Activated T-cell treated with anti-CD3 and anti-CD28 coated beads, Interleukin-2, amount 50 U/mL, for 72 hours (primary cell): ENCODE measurements at regions not wholly inside any gene's neighbourhood (a gene's known extent, or its start where the extent isn't known, plus 50 kb on each side); places are given as distances from the start of the nearest gene placed in this dataset.
"Not testable (repeated sequence)": the region's sequence is repeated elsewhere in the genome, so short reads cannot be mapped to it uniquely, and the experiment has no call there.

Experiments used
- ATAC-seq, 2 donors: fragments of 150-1000 bp; cut with Tn5 transposase; replicated peaks in 1 of 2; 2 replicates each; pipeline ENCODE4 v1.10.0; 2021; ENCODE audit warnings: moderate library complexity in 2 of 2, mild to moderate bottlenecking in 1 of 2
- DNase-seq, 2 donors: peaks; one replicate each; pipeline ENCODE4 v3.0.0; 2021 to 2022; ENCODE audit warnings: mixed read lengths in 1 of 2
- H3K27ac Mint-ChIP-seq: one replicate; pipeline ENCODE4 v1.8.0; 2022; ENCODE audit warnings: mild to moderate bottlenecking, moderate library complexity, mixed read lengths
- H3K27me3 Mint-ChIP-seq: one replicate; pipeline ENCODE4 v1.8.0; 2022; ENCODE audit warnings: low read depth, mixed read lengths
- H3K36me3 Mint-ChIP-seq, 2 donors: one replicate each; pipeline ENCODE4 v1.8.0; 2022; ENCODE audit warnings: mixed read lengths in 2 of 2, mild to moderate bottlenecking in 1 of 2; ENCODE audit not compliant: insufficient read depth in 2 of 2
- H3K4me1 Mint-ChIP-seq: one replicate; pipeline ENCODE4 v1.8.0; 2022; ENCODE audit warnings: low read depth, mixed read lengths
- H3K4me3 Mint-ChIP-seq, 2 donors: one replicate each; pipeline ENCODE4 v1.8.0; 2022; ENCODE audit warnings: mild to moderate bottlenecking in 2 of 2, mixed read lengths in 2 of 2, moderate library complexity in 2 of 2
- H3K9me3 Mint-ChIP-seq, 2 donors: one replicate each; pipeline ENCODE4 v1.8.0; 2022; ENCODE audit warnings: mixed read lengths in 2 of 2

GRCh38 chr1:163935738-163936374 is 614.1 kb downstream of the NUF2 start:
- no peak for DNase-seq
- H3K4me3 Mint-ChIP-seq = no peak overlapping the region
- H3K36me3 Mint-ChIP-seq = no peaks in the 10 kb centered on the region
- H3K27me3 Mint-ChIP-seq = no peaks in the 10 kb centered on the region
- no peak overlapping the region for H3K27ac Mint-ChIP-seq
- no peaks in the 10 kb centered on the region for H3K4me1 Mint-ChIP-seq
- peaks cover 11 to 12% of the 10 kb centered on the region in 2 donors for H3K9me3 Mint-ChIP-seq
- no peak for ATAC-seq

- no peaks in the 10 kb centered on the region for H3K36me3 Mint-ChIP-seq
- H3K4me1 Mint-ChIP-seq = no peaks in the 10 kb centered on the region
- peaks cover 9 to 10% of the 10 kb centered on the region in 2 donors for H3K9me3 Mint-ChIP-seq
- no peaks in the 10 kb centered on the region for H3K27me3 Mint-ChIP-seq
- H3K4me3 Mint-ChIP-seq = no peak overlapping the region
- DNase-seq (no peak), ATAC-seq (no peak)
- H3K27ac Mint-ChIP-seq = no peak overlapping the region
Observed at GRCh38 chr1:163959622-163960021, 599.4 kb upstream of the PBX1 start.

GRCh38 chr1:163970151-163970550 is 588.8 kb upstream of the PBX1 start:
- no peak for DNase-seq
- no peak overlapping the region for H3K27ac Mint-ChIP-seq

GRCh38 chr1:163970699-163971098 is 588.3 kb upstream of the PBX1 start:
- no peaks in the 10 kb centered on the region for H3K4me1 Mint-ChIP-seq
- H3K4me3 Mint-ChIP-seq = no peak overlapping the region
- no peak overlapping the region for H3K27ac Mint-ChIP-seq
- no peaks in the 10 kb centered on the region for H3K36me3 Mint-ChIP-seq
- peaks cover 5 to 13% of the 10 kb centered on the region in 2 donors for H3K9me3 Mint-ChIP-seq
- DNase-seq (no peak), ATAC-seq (no peak)
- no peaks in the 10 kb centered on the region for H3K27me3 Mint-ChIP-seq

More at GRCh38 chr1:163970151-163970550, 588.8 kb upstream of the PBX1 start:
- Mint-ChIP-seq H3K27me3 (no peaks in the 10 kb centered on the region), H3K9me3 (peaks cover 5 to 14% of the 10 kb centered on the region in 2 donors), H3K36me3 (no peaks in the 10 kb centered on the region), H3K4me3 (no peak overlapping the region), H3K4me1 (no peaks in the 10 kb centered on the region)
- no peak for ATAC-seq

GRCh38 chr1:163973586-163973985 is 585.4 kb upstream of the PBX1 start:
- DNase-seq (no peak), ATAC-seq (no peak)
- H3K4me1 Mint-ChIP-seq = no peaks in the 10 kb centered on the region
- no peaks in the 10 kb centered on the region for H3K27me3 Mint-ChIP-seq
- peaks cover 2 to 4% of the 10 kb centered on the region in 2 donors for H3K36me3 Mint-ChIP-seq
- H3K4me3 Mint-ChIP-seq = no peak overlapping the region
- no peak overlapping the region for H3K27ac Mint-ChIP-seq
- H3K9me3 Mint-ChIP-seq = peaks cover 13 to 19% of the 10 kb centered on the region in 2 donors

GRCh38 chr1:163974120-163974519 is 584.9 kb upstream of the PBX1 start:
- peaks cover 2 to 4% of the 10 kb centered on the region in 2 donors for H3K36me3 Mint-ChIP-seq
- no peak overlapping the region for H3K27ac Mint-ChIP-seq
- H3K27me3 Mint-ChIP-seq = no peaks in the 10 kb centered on the region
- no peak overlapping the region for H3K4me3 Mint-ChIP-seq
- no peaks in the 10 kb centered on the region for H3K4me1 Mint-ChIP-seq
- no peak for ATAC-seq
- H3K9me3 Mint-ChIP-seq = peaks cover 13 to 19% of the 10 kb centered on the region in 2 donors
- DNase-seq = no peak

GRCh38 chr1:163980394-163980793 is 578.6 kb upstream of the PBX1 start:
- ATAC-seq = no peak
- H3K4me1 Mint-ChIP-seq = no peaks in the 10 kb centered on the region
- H3K9me3 Mint-ChIP-seq = peaks cover 14 to 19% of the 10 kb centered on the region in 2 donors
- H3K27me3 Mint-ChIP-seq = no peaks in the 10 kb centered on the region
- peaks cover 4% of the 10 kb centered on the region in 2 donors for H3K36me3 Mint-ChIP-seq
- no peak overlapping the region for H3K27ac Mint-ChIP-seq
- DNase-seq = no peak
- no peak overlapping the region for H3K4me3 Mint-ChIP-seq

GRCh38 chr1:163981500-163982030 is 577.4 kb upstream of the PBX1 start:
- Mint-ChIP-seq H3K27ac (no peak overlapping the region), H3K4me1 (no peaks in the 10 kb centered on the region), H3K27me3 (no peaks in the 10 kb centered on the region), H3K36me3 (peaks cover 4% of the 10 kb centered on the region in 2 donors), H3K9me3 (peaks cover 9 to 15% of the 10 kb centered on the region in 2 donors), H3K4me3 (no peak overlapping the region)
- DNase-seq = no peak
- ATAC-seq = no peak

- H3K4me3 Mint-ChIP-seq = no peak overlapping the region
- DNase-seq (no peak), ATAC-seq (no peak)
- no peaks in the 10 kb centered on the region for H3K27me3 Mint-ChIP-seq
- no peak overlapping the region for H3K27ac Mint-ChIP-seq
- H3K4me1 Mint-ChIP-seq = no peaks in the 10 kb centered on the region
- H3K9me3 Mint-ChIP-seq = peaks cover 3 to 8% of the 10 kb centered on the region in 2 donors
- H3K36me3 Mint-ChIP-seq = peaks cover 0 to 2% of the 10 kb centered on the region in 2 donors
Observed at GRCh38 chr1:163983097-163983496, 575.9 kb upstream of the PBX1 start.

- Mint-ChIP-seq H3K4me1 (no peaks in the 10 kb centered on the region), H3K27me3 (no peaks in the 10 kb centered on the region), H3K36me3 (no peaks in the 10 kb centered on the region), H3K4me3 (no peak overlapping the region), H3K9me3 (peaks cover 3 to 8% of the 10 kb centered on the region in 2 donors), H3K27ac (no peak overlapping the region)
- no peak for DNase-seq
- no peak for ATAC-seq
Observed at GRCh38 chr1:163985700-163986099, 573.3 kb upstream of the PBX1 start.

GRCh38 chr1:163999131-163999530 is 559.9 kb upstream of the PBX1 start:
- peaks cover 0 to 3% of the 10 kb centered on the region in 2 donors for H3K36me3 Mint-ChIP-seq
- peaks cover 19% of the 10 kb centered on the region in 2 donors for H3K9me3 Mint-ChIP-seq
- no peak overlapping the region for H3K27ac Mint-ChIP-seq
- no peak for DNase-seq
- H3K27me3 Mint-ChIP-seq = no peaks in the 10 kb centered on the region
- no peak overlapping the region for H3K4me3 Mint-ChIP-seq
- no peak for ATAC-seq
- H3K4me1 Mint-ChIP-seq = no peaks in the 10 kb centered on the region

GRCh38 chr1:164006186-164006585 is 552.8 kb upstream of the PBX1 start:
- not testable (repeated sequence) for H3K27me3 Mint-ChIP-seq, DNase-seq, H3K4me1 Mint-ChIP-seq, H3K27ac Mint-ChIP-seq, ATAC-seq, H3K36me3 Mint-ChIP-seq, H3K4me3 Mint-ChIP-seq
- H3K9me3 Mint-ChIP-seq = peaks cover 19 to 20% of the 10 kb centered on the region in 2 donors

GRCh38 chr1:164006621-164007020 is 552.4 kb upstream of the PBX1 start:
- peaks cover 0 to 6% of the 10 kb centered on the region in 2 donors for H3K36me3 Mint-ChIP-seq
- ATAC-seq (no peak), DNase-seq (no peak)
- H3K4me3 Mint-ChIP-seq = no peak overlapping the region
- peaks cover 14 to 20% of the 10 kb centered on the region in 2 donors for H3K9me3 Mint-ChIP-seq
- no peak overlapping the region for H3K27ac Mint-ChIP-seq
- H3K27me3 Mint-ChIP-seq = no peaks in the 10 kb centered on the region
- no peaks in the 10 kb centered on the region for H3K4me1 Mint-ChIP-seq

- no peak for ATAC-seq
- peaks cover 5 to 15% of the 10 kb centered on the region in 2 donors for H3K9me3 Mint-ChIP-seq
Observed at GRCh38 chr1:164017239-164017638, 541.7 kb upstream of the PBX1 start.

More at GRCh38 chr1:164017239-164017638, 541.7 kb upstream of the PBX1 start:
- H3K4me1 Mint-ChIP-seq = no peaks in the 10 kb centered on the region
- H3K27ac Mint-ChIP-seq = no peak overlapping the region
- peaks cover 2% of the 10 kb centered on the region in 2 donors for H3K36me3 Mint-ChIP-seq
- H3K4me3 Mint-ChIP-seq = no peak overlapping the region
- no peaks in the 10 kb centered on the region for H3K27me3 Mint-ChIP-seq
- no peak for DNase-seq
